Astrocyte of the hippocampus (primary cell): ENCODE measurements at regions not wholly inside any gene's neighbourhood (a gene's known extent, or its start where the extent isn't known, plus 50 kb on each side); places are given as distances from the start of the nearest gene placed in this dataset.
"Not testable (repeated sequence)": the region's sequence is repeated elsewhere in the genome, so short reads cannot be mapped to it uniquely, and the experiment has no call there.

Experiments
- DNase-seq: peaks from one replicate; pipeline ENCODE4 v3.0.0; 2011; ENCODE audit warnings: low read depth, low spot score

DNA sequence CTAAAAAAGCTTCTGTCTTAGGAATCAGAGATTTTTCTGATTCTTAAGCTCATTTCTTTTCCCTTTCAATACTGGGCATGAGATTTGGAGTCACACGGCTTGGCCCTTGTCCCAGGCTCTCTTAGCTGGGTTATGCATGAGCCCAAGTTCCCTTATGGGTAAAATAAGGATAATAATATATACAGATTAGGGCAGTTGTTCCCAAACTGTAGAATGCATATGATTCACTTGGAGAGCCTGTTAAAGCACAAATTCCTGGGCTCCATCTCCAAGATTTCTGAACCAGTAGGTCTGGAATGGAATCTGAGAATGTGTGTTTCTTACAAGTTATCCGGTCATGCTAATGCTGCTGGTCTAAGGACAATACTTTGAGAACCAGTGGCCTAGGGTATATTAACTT lies 154.0 kb downstream of the REEP3 start:
- peak; percentile 68 for DNase-seq

DNA sequence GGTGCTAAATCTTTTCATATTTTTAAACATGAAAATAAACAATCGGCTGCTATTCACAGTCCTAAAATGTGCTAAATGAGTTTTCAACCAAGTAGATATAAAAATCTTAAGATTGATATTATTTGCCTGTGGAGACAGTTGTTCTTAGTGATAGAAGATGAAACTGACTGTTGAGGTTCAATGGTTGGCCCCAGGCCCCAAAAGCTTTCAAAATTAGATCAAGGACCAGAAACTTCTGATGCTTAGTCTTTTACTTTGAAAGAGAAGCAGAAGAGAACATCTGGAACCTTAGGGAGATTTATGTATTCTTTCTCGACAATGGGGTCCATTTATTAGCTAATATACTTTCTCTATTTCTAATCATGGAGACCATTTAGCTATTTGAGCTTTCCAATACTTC lies 155.8 kb downstream of the REEP3 start:
- no peak for DNase-seq

DNA sequence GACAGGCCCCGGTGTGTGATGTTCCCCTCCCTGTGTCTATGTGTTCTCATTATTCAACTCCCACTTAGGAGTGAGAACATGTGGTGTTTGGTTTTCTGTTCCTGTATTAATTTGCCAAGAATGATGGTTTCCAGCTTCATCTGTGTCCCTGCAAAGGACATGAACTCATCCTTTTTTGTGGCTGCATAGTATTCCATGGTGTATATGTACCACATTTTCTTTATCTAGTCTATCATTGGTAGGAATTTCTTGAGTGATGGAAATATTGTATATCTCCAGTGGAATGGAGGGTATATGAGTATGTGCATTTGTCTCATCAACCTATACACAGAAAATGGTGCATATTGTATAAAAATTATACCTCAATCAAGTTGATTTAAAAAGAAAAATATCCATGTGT lies 159.3 kb downstream of the REEP3 start:
- not testable (repeated sequence) for DNase-seq

DNA sequence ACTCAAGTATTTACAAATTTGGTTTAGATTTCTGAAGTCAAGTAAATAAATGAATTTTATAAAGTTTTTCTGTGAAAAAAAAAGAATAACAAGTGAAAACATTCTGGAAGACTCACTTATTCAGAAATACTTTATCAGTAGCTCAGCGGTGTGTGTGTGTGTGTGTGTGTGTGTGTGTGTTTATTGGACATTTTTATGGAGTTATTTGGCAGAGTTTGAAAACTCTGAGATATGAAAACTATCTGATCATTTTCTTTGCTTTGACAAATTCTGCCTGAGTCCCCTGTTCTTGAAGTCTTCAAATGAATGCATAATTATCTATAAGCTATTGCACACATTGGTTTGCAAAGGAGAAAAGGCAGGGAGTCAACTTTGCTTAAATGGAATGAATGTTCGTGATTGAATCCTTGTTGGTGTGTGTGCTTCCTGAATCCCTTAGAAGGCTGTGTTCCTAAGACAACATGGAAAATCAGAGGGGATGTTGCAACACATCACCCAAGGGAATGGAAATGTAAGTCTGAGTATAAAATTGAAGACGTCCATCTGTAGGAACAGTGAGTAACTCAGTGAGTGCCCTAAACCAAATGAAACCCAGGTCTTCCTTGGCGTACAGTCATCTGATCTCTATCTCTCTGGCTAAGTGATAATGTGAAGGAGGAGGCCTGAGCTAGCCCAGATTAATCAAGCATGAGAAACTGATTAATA lies 160.9 kb downstream of the REEP3 start:
- peak; percentile 10 for DNase-seq

DNA sequence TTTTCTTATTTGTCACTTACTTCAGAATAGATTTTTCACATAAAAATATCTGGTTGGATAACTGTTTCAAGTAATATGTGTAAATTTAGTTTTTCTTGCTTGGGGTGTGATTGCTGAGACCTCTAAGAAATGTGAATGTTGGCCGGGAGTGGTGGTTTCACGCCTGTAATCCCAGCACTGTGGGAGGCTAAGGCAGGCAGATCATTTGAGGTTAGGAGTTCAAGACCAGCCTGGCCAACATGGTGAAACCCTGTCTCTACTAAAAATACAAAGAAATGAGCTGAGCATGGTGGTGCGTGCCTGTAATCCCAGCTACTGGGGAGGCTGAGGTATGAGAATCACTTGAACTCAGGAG lies 161.5 kb downstream of the REEP3 start:
- DNase-seq: not testable (repeated sequence)

DNA sequence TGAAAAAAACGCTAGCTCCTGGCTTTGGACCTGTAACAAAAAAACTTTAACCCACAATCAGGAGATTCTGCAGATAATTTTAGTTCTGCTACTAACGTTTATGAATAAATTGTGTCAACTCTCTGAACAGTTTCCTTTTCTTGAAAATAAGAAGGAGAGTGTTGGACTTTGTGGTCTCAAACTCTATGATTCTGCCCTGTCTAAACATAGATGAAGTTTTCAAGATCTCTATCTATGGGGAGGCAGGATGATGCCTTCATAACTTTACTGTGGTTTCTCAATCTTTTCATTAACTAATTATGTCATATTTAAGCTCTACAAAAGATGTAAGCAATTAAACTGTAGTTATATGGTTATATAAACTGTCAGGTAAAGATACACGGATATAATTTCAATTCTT lies 162.0 kb downstream of the REEP3 start:
- no peak for DNase-seq

DNA sequence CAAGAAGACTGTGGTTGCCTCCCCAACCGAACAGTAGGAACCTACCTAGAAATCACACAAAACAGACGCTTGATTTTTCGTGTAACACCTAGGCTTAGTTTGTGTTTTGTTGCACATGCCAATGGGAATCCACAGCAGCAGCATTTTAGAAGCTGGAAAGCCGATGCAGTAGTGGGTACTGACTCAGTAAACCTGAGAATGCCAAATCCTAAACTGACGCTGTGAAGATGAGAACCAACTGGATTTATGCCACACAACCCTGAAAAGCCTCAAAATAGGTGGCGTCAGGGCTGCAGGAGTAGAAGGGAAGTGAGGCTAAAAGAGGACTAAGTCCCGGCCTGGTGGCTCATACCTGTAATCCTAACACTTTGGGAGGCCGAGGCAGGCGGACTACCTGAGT lies 162.5 kb downstream of the REEP3 start:
- DNase-seq: no peak

DNA sequence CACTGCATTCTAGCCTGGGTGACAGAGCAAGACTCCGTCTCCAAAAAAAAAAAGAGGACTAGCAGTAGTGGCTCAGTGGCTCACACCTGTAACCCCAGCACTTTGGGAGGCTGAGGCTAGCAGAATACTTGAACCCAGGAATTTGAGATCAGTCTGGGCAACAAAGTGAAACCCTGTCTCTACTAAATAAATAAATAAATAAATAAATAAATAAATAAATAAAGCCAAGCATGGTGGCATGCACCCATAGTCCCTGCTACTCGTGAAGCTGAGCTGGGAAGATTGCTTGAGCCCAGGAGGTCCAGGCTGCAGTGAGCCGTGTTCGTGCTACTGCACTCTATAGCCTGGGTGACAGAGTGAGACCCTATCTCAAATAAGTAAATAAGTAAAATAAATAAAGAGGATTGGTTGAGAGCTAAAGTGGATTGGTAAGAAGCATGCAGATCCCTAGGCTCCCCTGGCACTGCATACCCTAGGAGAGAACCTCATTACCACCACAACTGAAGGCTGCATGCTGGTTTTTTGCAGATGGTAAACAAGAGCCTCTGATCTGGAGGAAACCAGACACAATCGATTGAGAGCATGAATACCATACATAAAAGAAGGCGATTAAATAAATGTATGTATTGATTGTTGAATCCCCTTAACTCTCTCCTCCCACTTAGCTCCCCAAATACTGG lies 163.2 kb downstream of the REEP3 start:
- DNase-seq: no peak

DNA sequence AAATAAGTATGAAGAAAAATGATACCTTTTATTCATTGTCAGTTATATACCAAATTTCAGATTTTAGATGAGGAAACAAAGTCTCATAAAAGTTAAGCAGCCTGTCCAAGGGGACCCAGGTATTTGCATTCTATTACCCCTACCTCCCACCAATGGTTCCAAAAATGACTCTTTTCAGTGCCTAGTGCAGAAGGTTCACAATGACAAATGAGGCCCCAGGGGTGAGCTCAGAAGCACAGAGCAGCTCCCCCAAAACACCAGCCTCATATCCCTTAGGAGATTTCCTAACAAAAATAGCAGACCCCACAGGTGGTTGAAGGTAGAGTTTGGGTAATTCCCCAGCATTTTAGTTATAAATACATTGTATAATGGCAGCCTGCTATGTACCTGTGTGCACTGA lies 168.6 kb downstream of the REEP3 start:
- no peak for DNase-seq

DNA sequence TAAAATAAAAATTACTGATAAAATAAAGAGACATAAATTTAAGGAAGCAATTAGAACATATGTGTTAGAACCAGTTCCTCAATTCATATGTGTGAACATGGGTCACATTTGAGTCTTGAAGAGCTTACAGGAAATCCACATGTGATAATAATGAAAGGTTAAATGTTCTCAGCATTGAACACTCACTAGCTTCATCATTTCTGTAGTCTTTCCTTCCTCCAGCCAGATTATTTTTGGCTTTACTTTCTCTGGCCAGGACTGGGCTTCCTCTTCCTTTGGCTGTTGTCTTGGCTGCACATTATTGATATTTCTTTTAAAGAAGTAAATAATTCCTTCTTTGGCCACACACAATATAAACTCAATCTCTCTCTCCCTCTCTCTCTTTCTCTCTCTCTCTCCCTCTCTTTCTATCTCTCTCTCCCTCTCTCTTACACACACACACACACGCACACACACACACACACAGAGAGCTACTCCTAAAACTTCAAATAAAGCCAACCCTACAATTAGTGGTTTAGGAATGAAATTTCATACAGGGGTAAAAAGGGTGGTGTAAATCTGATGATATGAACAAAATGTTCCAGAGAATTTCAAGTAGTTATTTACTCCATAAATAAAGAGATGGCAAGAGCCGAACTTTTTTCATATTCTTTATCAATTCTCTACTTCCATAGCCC lies 171.2 kb downstream of the REEP3 start:
- no peak for DNase-seq

DNA sequence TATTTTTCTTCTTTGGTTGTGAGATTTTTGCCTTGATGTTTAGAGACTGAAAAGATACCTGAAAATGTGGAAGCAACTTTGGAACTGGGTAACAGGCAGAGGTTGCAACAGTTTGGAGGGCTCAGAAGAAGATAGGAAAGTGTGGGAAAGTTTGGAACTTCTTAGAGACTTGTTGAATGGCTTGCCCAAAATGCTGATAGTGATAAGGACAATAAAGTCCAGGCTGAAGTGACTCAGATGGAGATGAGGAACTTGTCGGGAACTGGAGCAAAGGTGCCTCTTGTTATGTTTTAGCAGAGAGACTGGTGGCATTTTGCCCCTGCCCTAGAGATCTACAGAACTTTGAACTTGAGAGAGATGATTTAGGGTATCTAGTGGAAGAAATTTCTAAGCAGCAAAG lies 171.8 kb downstream of the REEP3 start:
- DNase-seq: not testable (repeated sequence)

DNA sequence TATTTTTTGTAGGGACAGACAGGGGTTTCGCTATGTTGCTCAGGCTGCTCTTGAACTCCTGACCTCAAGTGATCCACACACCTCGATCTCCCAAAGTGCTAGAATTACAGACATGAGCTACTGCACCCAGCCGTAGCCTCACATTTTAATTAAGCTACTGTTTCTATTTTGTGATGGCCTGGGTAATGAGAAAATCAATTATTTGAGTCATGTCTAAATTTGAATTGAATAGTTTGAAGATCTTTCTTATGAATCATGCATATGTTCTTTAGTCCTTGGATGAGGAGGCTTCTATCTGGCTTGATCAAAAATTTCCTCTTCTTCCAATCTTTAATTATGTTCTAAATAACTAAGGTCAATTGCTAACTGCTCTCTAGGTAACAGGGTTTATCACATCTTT lies 175.0 kb downstream of the REEP3 start:
- no peak for DNase-seq

DNA sequence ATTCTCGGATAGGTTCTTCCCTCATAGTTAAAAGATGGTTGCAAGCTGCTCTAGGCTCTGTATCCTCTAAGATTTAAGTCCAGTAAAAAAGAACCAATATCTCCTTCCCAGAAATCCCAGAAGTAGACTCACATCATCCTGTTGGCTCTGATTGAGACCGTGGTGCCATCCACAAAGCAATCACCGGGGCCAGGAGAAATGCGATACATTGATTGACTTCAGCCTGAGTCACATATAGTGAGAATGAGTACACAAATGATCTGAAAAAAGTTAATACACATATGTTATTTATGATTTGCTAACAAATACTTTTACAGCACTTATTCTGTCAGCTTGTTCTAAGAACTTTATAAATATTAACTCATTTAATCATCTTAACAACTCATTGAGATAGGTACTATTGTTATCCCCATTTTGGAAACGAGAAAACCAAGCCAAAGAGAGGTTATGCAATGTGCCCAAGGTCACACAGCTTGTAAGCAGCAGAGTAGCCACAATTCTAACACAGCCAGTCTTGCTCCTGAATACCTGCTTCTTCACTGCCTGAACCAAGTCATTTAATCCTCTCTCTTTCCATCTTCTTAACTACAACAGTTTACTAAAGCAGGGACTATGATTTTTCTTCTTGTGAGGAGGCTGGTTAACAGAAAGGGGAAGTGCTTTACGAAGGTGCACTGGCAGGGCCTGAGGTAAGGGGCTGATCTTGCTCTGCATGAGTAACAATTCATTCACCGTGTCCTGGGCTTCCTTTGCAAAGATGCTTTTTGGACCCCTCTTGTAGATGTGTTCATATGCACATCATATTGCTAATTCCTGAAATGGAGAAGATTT lies 177.0 kb downstream of the REEP3 start:
- DNase-seq: no peak

DNA sequence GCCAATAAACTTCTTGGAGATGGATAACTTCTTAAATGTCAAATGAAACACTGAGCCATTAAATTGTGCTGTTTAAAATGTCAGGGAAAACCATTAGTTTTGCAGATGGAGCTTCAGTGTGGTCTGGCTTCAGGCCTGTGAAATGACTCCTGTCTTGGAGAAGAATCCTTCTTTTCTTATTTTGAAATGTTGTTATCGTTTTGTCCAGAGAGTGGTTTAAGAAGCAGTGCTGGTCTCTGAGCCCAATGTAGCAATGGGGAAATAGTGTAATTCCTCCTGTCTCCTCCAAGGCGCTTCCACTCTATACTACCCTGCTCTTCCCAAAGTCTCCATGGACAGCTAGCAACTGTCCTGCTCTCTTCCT lies 177.6 kb downstream of the REEP3 start:
- DNase-seq: no peak

DNA sequence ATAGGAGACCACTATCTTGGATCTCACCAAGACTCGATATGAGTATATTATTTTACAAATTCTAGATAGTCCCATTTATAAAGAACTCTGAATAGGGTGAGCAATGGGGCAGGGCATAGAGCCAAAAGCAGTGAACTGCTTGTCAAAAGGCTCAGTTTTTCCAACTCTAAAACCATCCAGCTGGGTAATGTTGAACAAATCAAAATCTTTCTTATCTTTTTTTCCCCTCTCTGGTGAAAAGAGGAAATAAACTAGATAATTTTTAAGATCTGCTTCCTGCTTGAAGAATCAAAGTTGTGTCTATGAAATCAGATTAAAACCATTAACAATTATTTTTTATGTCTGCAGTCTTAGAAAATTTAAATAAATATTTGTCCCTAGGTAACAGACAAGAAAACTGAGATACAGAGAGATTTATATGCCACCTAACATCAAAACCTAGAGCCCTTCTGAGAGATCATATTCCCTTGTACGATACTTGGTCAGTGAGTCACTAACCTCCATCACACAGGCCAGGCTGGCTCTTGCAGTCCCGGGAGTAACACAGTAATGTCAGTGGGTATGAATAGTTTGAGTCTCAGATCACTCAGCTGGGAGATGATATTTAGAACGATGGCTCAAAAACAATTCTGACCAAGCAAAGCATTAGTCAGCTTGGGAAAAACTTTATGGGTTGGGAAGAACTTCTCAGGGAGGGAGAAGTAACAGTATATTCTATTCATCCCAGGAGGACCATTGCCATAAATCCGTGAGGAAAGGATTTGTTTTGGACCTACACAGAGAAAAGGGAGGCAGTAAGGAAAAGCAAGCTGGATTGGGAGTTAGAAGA lies 178.8 kb downstream of the REEP3 start:
- peak; percentile 94 for DNase-seq

DNA sequence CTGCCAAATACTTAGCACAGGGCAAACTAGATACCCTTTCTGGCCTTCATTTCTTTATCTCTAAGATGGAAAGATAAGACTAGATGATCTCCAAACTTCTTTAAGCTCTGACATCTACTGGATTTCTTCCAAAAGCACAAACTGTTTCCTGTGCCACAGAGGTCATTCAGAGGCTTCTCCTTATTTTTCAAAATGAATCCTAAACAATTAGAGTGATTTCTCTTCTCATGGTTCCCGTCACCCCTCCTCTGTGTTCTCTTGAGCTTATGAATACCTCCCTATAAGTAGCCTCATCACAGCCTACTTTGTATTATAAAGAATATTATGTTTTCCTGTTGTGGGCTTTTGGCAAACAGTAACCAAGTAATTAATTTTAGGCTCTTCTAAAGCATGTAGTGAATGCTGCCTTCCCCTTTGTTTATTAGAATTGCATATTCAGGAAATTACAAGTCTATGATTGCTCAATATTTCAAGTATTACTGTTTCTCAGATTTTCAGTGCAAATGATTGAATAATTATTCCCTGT lies 179.5 kb downstream of the REEP3 start:
- DNase-seq: no peak

DNA sequence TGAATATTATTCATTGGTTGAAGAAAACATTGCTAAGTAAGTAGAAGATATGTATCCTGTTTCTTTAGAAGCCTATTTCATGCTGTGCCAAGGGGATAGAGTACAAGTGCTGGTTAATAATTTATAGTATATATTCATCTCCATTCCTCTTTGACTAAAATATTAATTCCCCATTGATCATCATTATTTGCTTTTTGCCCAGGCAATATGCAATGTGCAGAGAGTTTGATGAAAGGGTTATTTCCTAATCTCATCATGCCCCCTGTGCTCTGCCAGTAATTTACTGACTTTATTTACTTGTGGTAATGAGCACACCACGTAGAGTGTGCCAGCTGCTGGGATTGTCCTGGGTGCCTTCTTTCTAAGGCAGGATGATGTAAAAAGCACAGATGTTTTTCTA lies 180.9 kb downstream of the REEP3 start:
- DNase-seq: no peak

DNA sequence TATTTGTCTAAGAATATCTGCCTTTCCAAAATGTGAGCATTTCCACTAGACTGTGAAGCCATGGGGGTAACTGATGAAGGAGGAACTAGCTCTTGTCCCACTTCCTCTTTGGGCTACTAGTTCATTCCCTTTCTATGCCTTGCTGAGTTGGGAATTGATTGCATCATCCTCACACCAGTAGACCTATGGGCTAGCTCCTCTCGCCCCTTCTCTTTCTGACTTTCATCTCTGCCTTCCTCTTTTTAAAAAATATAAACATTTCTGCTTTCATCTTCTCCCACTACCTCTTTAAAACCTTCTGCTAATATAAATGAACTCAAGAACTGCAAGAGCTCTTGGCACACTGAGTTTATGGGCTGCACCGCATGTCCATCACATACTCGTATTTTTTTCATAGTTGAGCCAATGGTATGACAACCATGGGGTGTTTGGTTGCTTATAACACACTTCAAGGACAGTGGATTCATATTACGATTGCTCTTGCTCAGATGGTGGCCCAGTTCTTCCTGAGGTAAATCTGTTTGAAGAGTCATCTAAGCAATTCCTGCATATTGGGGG lies 182.0 kb downstream of the REEP3 start:
- no peak for DNase-seq

DNA sequence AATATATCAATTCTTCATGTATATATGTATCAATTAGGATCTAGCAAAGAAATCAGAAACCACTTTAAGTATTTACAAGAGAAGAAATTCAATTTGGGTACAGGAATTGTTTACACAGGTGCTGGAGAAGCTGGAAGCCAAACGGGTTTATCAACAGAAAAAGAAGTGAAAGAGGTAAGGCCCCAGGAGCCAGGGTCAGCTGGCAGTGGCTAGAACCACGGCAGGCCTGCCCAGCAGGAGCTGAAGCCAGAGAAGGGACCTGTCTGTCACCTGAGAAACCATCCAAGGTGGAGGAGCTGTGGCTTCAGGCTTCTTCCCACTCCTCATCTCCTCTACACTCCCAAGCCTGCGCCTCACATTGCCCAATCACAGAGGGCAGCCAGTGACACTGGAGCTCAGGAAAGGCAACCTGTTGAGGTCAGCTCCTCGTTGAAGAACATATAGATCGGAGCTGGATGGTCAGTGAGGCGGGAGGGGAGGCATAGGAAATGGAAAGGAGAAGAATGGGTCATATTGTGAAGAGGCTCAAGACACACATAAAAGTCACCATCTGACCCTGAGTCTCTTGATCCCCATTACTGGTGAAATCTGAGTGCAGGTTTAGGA lies 182.6 kb downstream of the REEP3 start:
- DNase-seq: no peak

DNA sequence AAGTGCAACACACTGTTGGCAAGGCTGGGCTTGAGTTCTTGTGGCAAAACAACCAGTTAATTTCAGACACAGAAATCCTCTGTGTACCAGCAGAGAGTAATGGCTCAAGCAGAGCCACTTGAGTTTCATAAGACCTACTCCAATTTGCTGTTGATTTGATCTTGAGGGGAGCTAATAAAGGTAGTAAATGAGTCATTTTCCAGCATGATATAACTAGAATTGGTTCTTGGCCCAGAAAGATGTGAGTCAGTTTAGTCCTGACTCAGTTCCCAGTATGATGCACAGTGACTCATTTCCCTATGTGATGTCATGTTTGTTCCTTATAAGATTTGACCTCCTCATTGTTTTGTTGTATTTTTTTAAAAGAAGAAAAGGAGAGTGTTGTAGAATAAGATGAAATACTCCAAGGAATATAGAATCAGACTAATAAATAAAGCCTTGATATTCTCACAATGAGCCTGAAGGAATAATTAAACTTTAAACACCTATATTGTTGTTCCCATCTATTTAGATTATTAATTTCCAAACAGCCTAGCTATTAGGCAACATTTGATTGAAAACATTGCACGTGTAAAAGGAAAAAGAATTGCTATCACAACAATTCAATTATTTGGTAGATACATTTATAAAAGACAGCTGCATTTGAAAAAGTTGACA lies 186.2 kb downstream of the REEP3 start:
- DNase-seq: peak; percentile 97
